Keratinocyte (primary cell): ENCODE measurements at regions not wholly inside any gene's neighbourhood (a gene's known extent, or its start where the extent isn't known, plus 50 kb on each side); places are given as distances from the start of the nearest gene placed in this dataset.

Experiments
- CTCF ChIP-seq, 3 experiments: IDR thresholded peaks in 1 of 3; conservative IDR thresholded peaks in 1 of 3; optimal IDR thresholded peaks in 1 of 3; 2 replicates in 2 of 3; 3 replicates in 1 of 3; pipeline versions ENCODE3 to v1.5.1; 2011; ENCODE audit warnings: low read length in 3 of 3, mild to moderate bottlenecking in 3 of 3, moderate library complexity in 2 of 3, control low read depth in 1 of 3, inconsistent platforms in 1 of 3; ENCODE audit not compliant: insufficient read depth in 2 of 3; ENCODE audit errors: extremely low read depth in 1 of 3
- EZH2 ChIP-seq: IDR thresholded peaks from one replicate; pipeline ENCODE4 v1.6.1; 2012; ENCODE audit warnings: inconsistent platforms, mild to moderate bottlenecking, low read length, moderate library complexity

GRCh38 chr18:40810372-40810771 is 1144.7 kb upstream of the PIK3C3 start:
- TF ChIP-seq CTCF (optimal IDR thresholded peaks at IDR 0.05 in 1 of 3, IDR thresholded peaks at IDR 0.05 in 1 of 3, conservative IDR thresholded peaks at IDR 0.05 in 1 of 3; ENCODE audit: extremely low read depth in 1 of 3, insufficient read depth in 2 of 3, low read length in 3 of 3) (no peak), EZH2 (no peak)
